HFF-Myc (cell line): ENCODE measurements at regions not wholly inside any gene's neighbourhood (a gene's known extent, or its start where the extent isn't known, plus 50 kb on each side); places are given as distances from the start of the nearest gene placed in this dataset.

Experiments
- DNase-seq: peaks from one replicate; pipeline ENCODE4 v3.0.0-alpha.2; 2011; ENCODE audit warnings: low read depth; ENCODE audit errors: extremely low read depth
- H3K4me3 ChIP-seq: replicated peaks from 2 replicates; pipeline ENCODE4 v1.5.1; 2011; ENCODE audit warnings: low read depth, mild to moderate bottlenecking, control low read depth, low read length
- CTCF ChIP-seq: IDR thresholded peaks from 2 replicates; pipeline ENCODE4 v1.5.1; 2012; ENCODE audit warnings: mild to moderate bottlenecking, low read depth, low read length, control low read depth; ENCODE audit errors: missing control alignments

- TF ChIP-seq CTCF, result no peak
- H3K4me3 ChIP-seq, result no peak overlapping the region
- no peak for DNase-seq
These were observed 163.9 kb downstream of the SUCNR1 start for GRCh38 chr3:152037297-152037696.

- TF ChIP-seq CTCF, result no peak
- DNase-seq, result no peak
These were observed 164.5 kb downstream of the SUCNR1 start for GRCh38 chr3:152037953-152038352.

GRCh38 chr3:152038490-152038889, 165.0 kb downstream of the SUCNR1 start:
- no peak for TF ChIP-seq CTCF
- H3K4me3 ChIP-seq, result no peak overlapping the region
- no peak for DNase-seq

More at GRCh38 chr3:152037953-152038352, 164.5 kb downstream of the SUCNR1 start:
- H3K4me3 ChIP-seq, result no peak overlapping the region

GRCh38 chr3:152039887-152040286, 166.4 kb downstream of the SUCNR1 start:
- TF ChIP-seq CTCF, result no peak
- H3K4me3 ChIP-seq, result no peak overlapping the region
- no peak for DNase-seq

GRCh38 chr3:152040319-152040718, 166.9 kb downstream of the SUCNR1 start:
- no peak for DNase-seq
- H3K4me3 ChIP-seq, result no peak overlapping the region

GRCh38 chr3:152043620-152044019, 170.2 kb downstream of the SUCNR1 start:
- DNase-seq, result no peak
- TF ChIP-seq CTCF, result no peak
- no peak overlapping the region for H3K4me3 ChIP-seq

More at GRCh38 chr3:152040319-152040718, 166.9 kb downstream of the SUCNR1 start:
- TF ChIP-seq CTCF, result no peak

- no peak overlapping the region for H3K4me3 ChIP-seq
- no peak for TF ChIP-seq CTCF
- DNase-seq, result no peak
These were observed 172.8 kb downstream of the SUCNR1 start for GRCh38 chr3:152046280-152046679.
